ENCODE measurements at regions not wholly inside any gene's neighbourhood (a gene's known extent, or its start where the extent isn't known, plus 50 kb on each side); places are given as distances from the start of the nearest gene placed in this dataset.

DNA sequence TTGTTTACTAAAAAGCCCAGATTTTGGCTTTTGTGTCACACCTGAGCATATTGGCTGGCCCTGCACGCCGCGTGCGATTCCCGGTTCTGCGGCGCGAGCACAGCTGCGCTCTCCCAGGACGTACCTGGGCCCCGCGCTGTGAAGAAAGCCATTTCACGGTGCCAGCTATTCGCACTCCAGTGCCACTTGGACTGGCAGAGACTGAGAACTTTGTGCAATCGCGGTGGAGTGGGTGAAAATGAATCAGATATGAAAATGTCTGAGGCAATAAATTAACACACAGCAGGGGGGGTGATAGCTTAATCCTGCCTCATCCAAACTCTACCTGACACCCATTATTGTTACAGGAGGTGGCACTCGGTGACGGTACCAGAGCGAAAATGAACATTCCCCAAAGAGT is 330.1 kb upstream of the MGMT start:
- no peak overlapping the region for H3K4me2 ChIP-seq (ENCODE audit: insufficient read depth, low read length)
- no peak for DNase-seq (ENCODE audit: extremely low read depth in 1 of 4, low spot score in 3 of 4)
- H3K9me1 ChIP-seq (ENCODE audit: control insufficient read depth, insufficient read depth, low read length), result no peaks in the 10 kb centered on the region
- no peaks in the 10 kb centered on the region for H4K20me1 ChIP-seq (replicated peaks; ENCODE audit: control insufficient read depth, insufficient read depth, low read length)
- no peak for FAIRE-seq
- CTCF ChIA-PET (ENCODE audit: low intra/inter-chr PET ratio), result no interaction called here
- no peaks in the 10 kb centered on the region for H3K9me3 ChIP-seq (replicated peaks; ENCODE audit: control insufficient read depth, insufficient read depth, low read depth, low read length)
- no peak overlapping the region for H3K9ac ChIP-seq (ENCODE audit: insufficient read depth in 1 of 2, low read depth in 2 of 2, low read length in 2 of 2)
- no TSS peak for BruUV-seq (replicated peaks)
- intact Hi-C loops (cut with micrococcal nuclease), result no loop called here
- WGBS (ENCODE audit: insufficient coverage, low coverage, missing lambda C conversion rate), result under 1% methylated on average over 19 of the region's 19 CpGs
- in situ Hi-C loops (cut with MboI), result no loop called here
- H3K36me3 ChIP-seq (ENCODE audit: control insufficient read depth, insufficient read depth, low read length), result no peaks in the 10 kb centered on the region
- ATAC-seq, result no peak
- no peak for TF ChIP-seq ZNF165 (CRISPR knock-in tag; IDR thresholded peaks at IDR 0.05; ENCODE audit: borderline replicate concordance)
- TF ChIP-seq NKRF (IDR thresholded peaks at IDR 0.05; ENCODE audit: borderline replicate concordance), result no peak
- TF ChIP-seq, protein P1, sequence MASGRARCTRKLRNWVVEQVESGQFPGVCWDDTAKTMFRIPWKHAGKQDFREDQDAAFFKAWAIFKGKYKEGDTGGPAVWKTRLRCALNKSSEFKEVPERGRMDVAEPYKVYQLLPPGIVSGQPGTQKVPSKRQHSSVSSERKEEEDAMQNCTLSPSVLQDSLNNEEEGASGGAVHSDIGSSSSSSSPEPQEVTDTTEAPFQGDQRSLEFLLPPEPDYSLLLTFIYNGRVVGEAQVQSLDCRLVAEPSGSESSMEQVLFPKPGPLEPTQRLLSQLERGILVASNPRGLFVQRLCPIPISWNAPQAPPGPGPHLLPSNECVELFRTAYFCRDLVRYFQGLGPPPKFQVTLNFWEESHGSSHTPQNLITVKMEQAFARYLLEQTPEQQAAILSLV (tag; IDR thresholded peaks at IDR 0.05), result no peak
- no peak for TF ChIP-seq BACH1 (tag; IDR thresholded peaks at IDR 0.05)
- TF ChIP-seq RBM39 (optimal IDR thresholded peaks at IDR 0.05; ENCODE audit: low read depth, low read length), result no peak
- TF ChIP-seq GABPB1 (CRISPR knock-in tag; IDR thresholded peaks at IDR 0.05), result no peak
- TF ChIP-seq ILK (tag; IDR thresholded peaks at IDR 0.05; ENCODE audit: borderline replicate concordance, low read depth), result no peak
- TF ChIP-seq KLF1 (tag; IDR thresholded peaks at IDR 0.05), result no peak
- TF ChIP-seq PHB (CRISPR knock-in tag; IDR thresholded peaks at IDR 0.05), result no peak
- TF ChIP-seq ZNF695 (CRISPR knock-in tag; IDR thresholded peaks at IDR 0.05), result no peak
- no peak for TF ChIP-seq ARID1B (IDR thresholded peaks at IDR 0.05)
- TF ChIP-seq, protein P2, sequence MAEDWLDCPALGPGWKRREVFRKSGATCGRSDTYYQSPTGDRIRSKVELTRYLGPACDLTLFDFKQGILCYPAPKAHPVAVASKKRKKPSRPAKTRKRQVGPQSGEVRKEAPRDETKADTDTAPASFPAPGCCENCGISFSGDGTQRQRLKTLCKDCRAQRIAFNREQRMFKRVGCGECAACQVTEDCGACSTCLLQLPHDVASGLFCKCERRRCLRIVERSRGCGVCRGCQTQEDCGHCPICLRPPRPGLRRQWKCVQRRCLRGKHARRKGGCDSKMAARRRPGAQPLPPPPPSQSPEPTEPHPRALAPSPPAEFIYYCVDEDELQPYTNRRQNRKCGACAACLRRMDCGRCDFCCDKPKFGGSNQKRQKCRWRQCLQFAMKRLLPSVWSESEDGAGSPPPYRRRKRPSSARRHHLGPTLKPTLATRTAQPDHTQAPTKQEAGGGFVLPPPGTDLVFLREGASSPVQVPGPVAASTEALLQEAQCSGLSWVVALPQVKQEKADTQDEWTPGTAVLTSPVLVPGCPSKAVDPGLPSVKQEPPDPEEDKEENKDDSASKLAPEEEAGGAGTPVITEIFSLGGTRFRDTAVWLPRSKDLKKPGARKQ (CRISPR knock-in tag; IDR thresholded peaks at IDR 0.05), result no peak
- H3K79me2 ChIP-seq (ENCODE audit: control insufficient read depth, insufficient read depth, low read length), result no peaks in the 10 kb centered on the region
- no peaks in the 10 kb centered on the region; a peak in 1 of 5 replicates for H3K4me1 ChIP-seq (replicated peaks in 1 of 2; ENCODE audit: control insufficient read depth in 2 of 2, insufficient read depth in 2 of 2, low read length in 2 of 2)
- H3K27ac ChIP-seq (ENCODE audit: extremely low read depth, low read depth, low read length), result no peak overlapping the region
- peaks cover 4 to 31% of the 10 kb centered on the region in 2 experiments; a peak in 3 of 5 replicates for H3K27me3 ChIP-seq (ENCODE audit: control insufficient read depth in 2 of 2, insufficient read depth in 2 of 2, low read length in 2 of 2)
- POLR2A ChIA-PET, result no interaction called here
- no peak overlapping the region for H3K4me3 ChIP-seq
- H2AFZ ChIP-seq (ENCODE audit: low read depth, low read length), result no peak overlapping the region

Measured in K562 (cell line).